Peyer's patch (tissue), 4 donors: ENCODE measurements at regions not wholly inside any gene's neighbourhood (a gene's known extent, or its start where the extent isn't known, plus 50 kb on each side); places are given as distances from the start of the nearest gene placed in this dataset.

Experiments used
- CTCF ChIP-seq, 6 experiments: fragments of 450-650 bp in 4 of 6; fragments of 200-600 bp in 2 of 6; sonication (generic) in 1 of 6; IDR thresholded peaks; one replicate each; pipeline ENCODE4 v1.5.1; 2017 to 2019; ENCODE audit warnings: antibody characterized with exemption in 6 of 6, mild to moderate bottlenecking in 3 of 6, moderate library complexity in 1 of 6
- POLR2A ChIP-seq, 2 donors: fragments of 450-650 bp; IDR thresholded peaks; one replicate each; pipeline ENCODE4 v1.5.1; 2017; ENCODE audit warnings: antibody characterized with exemption in 2 of 2, mild to moderate bottlenecking in 2 of 2, moderate library complexity in 2 of 2

DNA sequence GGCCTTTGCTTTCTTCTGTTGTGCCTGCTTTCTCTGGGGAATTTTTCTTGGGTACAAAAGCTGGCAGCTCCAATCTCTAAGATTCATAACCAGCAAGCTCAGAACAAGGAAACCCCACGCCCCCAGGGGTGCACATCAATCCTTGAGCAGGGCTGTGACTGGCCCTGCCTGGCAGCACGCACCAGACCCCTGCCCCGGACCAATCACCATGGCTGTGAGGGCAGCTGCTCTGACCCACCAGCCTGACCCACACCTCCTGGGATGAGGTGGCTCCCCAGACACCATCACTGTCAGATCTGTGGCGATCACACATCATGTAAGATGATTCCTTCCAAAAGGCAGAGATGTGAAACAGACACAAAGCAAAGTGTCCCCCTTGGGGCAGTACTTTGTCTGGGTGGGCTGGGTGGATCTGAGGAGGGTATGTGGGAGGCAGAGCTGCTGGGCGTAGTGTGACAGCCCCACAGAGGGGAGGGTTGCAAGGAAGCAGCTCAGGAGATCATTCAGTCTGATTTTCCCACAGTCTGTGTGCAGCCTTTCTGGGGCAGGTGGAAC lies 175.5 kb upstream of the SHH start:
- TF ChIP-seq POLR2A (IDR thresholded peaks at IDR 0.05) = no peak
- TF ChIP-seq CTCF (IDR thresholded peaks at IDR 0.05) = no peak
